HCT116 (cell line): ENCODE measurements at regions not wholly inside any gene's neighbourhood (a gene's known extent, or its start where the extent isn't known, plus 50 kb on each side); places are given as distances from the start of the nearest gene placed in this dataset.

Experiments used
- CEBPB ChIP-seq: IDR thresholded peaks from 2 replicates; pipeline ENCODE4 v1.6.1; 2012; ENCODE audit warnings: low read depth
- CTCF ChIP-seq, 3 experiments: fragments of 200-600 bp in 1 of 3; sonication (generic) in 1 of 3; IDR thresholded peaks in 2 of 3; conservative IDR thresholded peaks in 1 of 3; 2 replicates each; pipeline ENCODE4 v1.5.1; 2012 to 2017; ENCODE audit warnings: low read depth in 2 of 3, low read length in 2 of 3, antibody characterized with exemption in 1 of 3, borderline replicate concordance in 1 of 3, control low read depth in 1 of 3, mild to moderate bottlenecking in 1 of 3, mixed read lengths in 1 of 3, mixed run types in 1 of 3, moderate library complexity in 1 of 3; ENCODE audit not compliant: insufficient read depth in 1 of 3
- EGR1 ChIP-seq: IDR thresholded peaks from 2 replicates; pipeline ENCODE4 v1.6.1; 2012; ENCODE audit warnings: low read depth
- EZH2 ChIP-seq: fragments of 200-600 bp; sonication (generic); IDR thresholded peaks from 2 replicates; pipeline ENCODE4 v1.6.1; 2017; ENCODE audit warnings: antibody characterized with exemption, mixed run types
- POLR2A ChIP-seq: IDR thresholded peaks from 2 replicates; pipeline ENCODE4 v1.7.0; 2011; ENCODE audit warnings: borderline replicate concordance; ENCODE audit not compliant: insufficient read depth, insufficient read length; ENCODE audit errors: extremely low read depth
- POLR2AphosphoS5 ChIP-seq: IDR thresholded peaks from 2 replicates; pipeline ENCODE4 v1.6.1; 2011; ENCODE audit warnings: mild to moderate bottlenecking, low read depth, low read length, moderate library complexity
- RAD21 ChIP-seq: IDR thresholded peaks from 2 replicates; pipeline ENCODE4 v1.6.1; 2012; ENCODE audit warnings: low read depth, mild to moderate bottlenecking
- REST ChIP-seq: IDR thresholded peaks from 2 replicates; pipeline ENCODE4 v1.6.1; 2012; ENCODE audit warnings: low read depth
- SP1 ChIP-seq: IDR thresholded peaks from 2 replicates; pipeline ENCODE4 v1.6.1; 2012; ENCODE audit warnings: low read depth
- YY1 ChIP-seq: IDR thresholded peaks from 2 replicates; pipeline ENCODE4 v1.6.1; 2011; ENCODE audit warnings: low read length, low read depth, moderate library complexity, mild to moderate bottlenecking; ENCODE audit not compliant: insufficient replicate concordance; ENCODE audit errors: extremely low read depth

GRCh38 chr4:82097504-82097903 lies 276.3 kb downstream of the HNRNPD start:
- no peak for TF ChIP-seq EZH2
- no peak for TF ChIP-seq RAD21
- TF ChIP-seq POLR2AphosphoS5 = no peak
- TF ChIP-seq CTCF (IDR thresholded peaks at IDR 0.05 in 2 of 3, conservative IDR thresholded peaks at IDR 0.05 in 1 of 3; ENCODE audit: borderline replicate concordance in 1 of 3, insufficient read depth in 1 of 3, low read depth in 2 of 3, low read length in 2 of 3) = no peak
- TF ChIP-seq YY1 = no peak
- TF ChIP-seq SP1 = no peak
- TF ChIP-seq POLR2A = no peak
- TF ChIP-seq REST = no peak
- TF ChIP-seq CEBPB = no peak
- TF ChIP-seq EGR1 = no peak
